Choroid plexus epithelial cell (primary cell): ENCODE measurements at regions not wholly inside any gene's neighbourhood (a gene's known extent, or its start where the extent isn't known, plus 50 kb on each side); places are given as distances from the start of the nearest gene placed in this dataset.

ENCODE experiments used
- DNase-seq: peaks from one replicate; pipeline ENCODE4 v3.0.0-alpha.2; 2010; ENCODE audit warnings: low read depth
- H3K4me3 ChIP-seq: 2 replicates; pipeline ENCODE4 v1.5.1; 2011; ENCODE audit warnings: low read depth, mild to moderate bottlenecking, control low read depth, low read length, moderate library complexity
- CTCF ChIP-seq: conservative IDR thresholded peaks from 2 replicates; pipeline ENCODE4 v1.5.1; 2011; ENCODE audit warnings: low read depth, mild to moderate bottlenecking, control low read depth, inconsistent platforms, low read length, moderate library complexity

- no peak overlapping the region for H3K4me3 ChIP-seq
- TF ChIP-seq CTCF = no peak
- DNase-seq = no peak
Measured at GRCh38 chr5:2251298-2251697, 368.6 kb upstream of the IRX4 start.

- DNase-seq = no peak
- TF ChIP-seq CTCF = no peak
- H3K4me3 ChIP-seq = no peak overlapping the region
Measured at GRCh38 chr5:2250365-2250950, 367.7 kb upstream of the IRX4 start.

- no peak overlapping the region for H3K4me3 ChIP-seq
- DNase-seq = no peak
- TF ChIP-seq CTCF = no peak
Measured at GRCh38 chr5:2249442-2249841, 366.7 kb upstream of the IRX4 start.

GRCh38 chr5:2249026-2249425, 366.3 kb upstream of the IRX4 start:
- DNase-seq = no peak
- no peak for TF ChIP-seq CTCF
- no peak overlapping the region for H3K4me3 ChIP-seq

- no peak overlapping the region for H3K4me3 ChIP-seq
- no peak for TF ChIP-seq CTCF
- no peak for DNase-seq
Measured at GRCh38 chr5:2242539-2242938, 359.8 kb upstream of the IRX4 start.

GRCh38 chr5:2241842-2242241, 359.1 kb upstream of the IRX4 start:
- TF ChIP-seq CTCF = no peak
- no peak for DNase-seq

GRCh38 chr5:2240118-2240904, 357.6 kb upstream of the IRX4 start:
- DNase-seq = no peak
- no peak overlapping the region for H3K4me3 ChIP-seq
- TF ChIP-seq CTCF = no peak

More at GRCh38 chr5:2241842-2242241, 359.1 kb upstream of the IRX4 start:
- H3K4me3 ChIP-seq = no peak overlapping the region
